ENCODE measurements at regions not wholly inside any gene's neighbourhood (a gene's known extent, or its start where the extent isn't known, plus 50 kb on each side); places are given as distances from the start of the nearest gene placed in this dataset.
"Not testable (repeated sequence)": the region's sequence is repeated elsewhere in the genome, so short reads cannot be mapped to it uniquely, and the experiment has no call there.

DNA sequence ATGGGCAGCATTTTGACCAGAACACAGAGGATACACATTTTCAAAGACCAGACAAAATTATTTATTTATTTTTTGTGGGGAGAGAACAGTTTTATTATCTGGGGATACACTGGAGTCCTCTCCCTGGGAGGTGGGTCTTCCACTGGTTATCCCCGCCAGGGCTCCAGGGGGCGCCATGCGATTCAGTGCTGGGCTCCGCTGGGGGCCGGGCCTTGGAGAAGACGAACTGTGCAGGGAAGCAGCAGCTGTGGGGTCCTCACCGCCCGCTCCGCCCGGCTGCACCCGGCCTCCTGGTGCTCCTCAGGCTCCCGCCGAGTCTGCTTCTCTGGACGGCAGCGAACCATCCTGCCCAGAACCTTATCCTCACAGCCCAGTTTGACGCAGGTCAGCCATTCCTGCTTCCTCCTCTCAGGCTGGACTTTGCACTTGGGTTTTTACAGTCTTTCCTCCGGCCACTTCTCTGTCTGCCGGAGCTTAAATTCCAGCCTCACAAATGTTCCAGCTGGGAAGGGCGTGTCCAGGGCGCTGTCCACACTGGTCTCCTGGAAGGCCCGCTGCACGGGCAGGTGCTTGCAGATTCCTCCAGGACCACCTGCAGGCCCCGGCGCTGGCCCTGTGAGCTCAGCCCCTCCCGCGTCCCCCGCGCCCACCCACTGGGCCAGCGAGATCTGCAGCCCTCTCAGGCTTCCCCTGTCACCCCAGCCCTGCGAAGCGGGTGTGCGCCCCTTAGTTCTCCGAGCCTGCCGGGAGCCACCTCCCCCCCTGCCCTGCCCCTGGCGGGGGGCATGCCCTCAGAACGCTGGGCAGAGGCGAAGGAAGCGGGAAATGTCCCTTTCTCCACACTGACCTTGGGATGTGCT is 1830.0 kb upstream of the DEFB115 start:
- no peak for DNase-seq

DNA sequence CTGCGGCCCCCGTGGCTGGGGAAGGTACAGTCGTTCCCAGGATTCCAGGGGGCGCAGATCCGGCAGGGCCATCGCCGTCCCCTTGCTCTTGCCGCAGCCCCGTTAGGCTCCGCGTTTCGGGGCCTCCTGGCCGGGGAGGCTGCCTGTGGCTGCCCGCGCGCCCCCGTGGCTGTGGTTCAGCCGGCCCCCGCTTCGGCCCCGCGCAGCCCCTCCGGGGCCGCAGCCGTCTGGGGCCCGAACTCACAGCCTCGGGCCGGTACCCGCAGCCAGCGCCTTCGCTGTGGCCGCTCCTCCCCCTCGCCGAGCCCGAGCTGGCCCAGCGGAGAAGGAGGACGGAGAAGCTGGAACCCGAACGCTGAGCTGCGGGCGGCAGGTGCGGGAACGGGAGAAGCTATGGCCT is 1826.9 kb upstream of the DEFB115 start:
- DNase-seq: no peak

DNA sequence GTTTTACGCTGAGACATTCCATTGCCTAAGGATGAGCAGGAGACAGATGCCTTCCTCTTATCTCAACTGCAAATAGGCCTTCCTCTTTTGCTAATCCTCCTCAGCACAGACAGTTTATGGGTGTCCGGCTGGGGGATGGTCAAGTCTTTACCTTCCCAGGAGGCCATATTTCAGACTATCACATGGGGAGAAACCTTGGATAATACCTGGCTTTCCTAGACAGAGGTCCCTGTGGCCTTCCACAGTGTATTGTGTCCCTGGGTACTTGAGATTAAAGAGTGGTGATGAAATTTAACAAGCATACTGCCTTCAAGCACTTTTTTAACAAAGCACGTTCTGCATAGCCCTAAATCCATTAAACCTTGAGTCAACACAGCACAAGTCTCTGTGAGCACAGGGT is 1816.7 kb upstream of the DEFB115 start:
- DNase-seq: peak; percentile 78

DNA sequence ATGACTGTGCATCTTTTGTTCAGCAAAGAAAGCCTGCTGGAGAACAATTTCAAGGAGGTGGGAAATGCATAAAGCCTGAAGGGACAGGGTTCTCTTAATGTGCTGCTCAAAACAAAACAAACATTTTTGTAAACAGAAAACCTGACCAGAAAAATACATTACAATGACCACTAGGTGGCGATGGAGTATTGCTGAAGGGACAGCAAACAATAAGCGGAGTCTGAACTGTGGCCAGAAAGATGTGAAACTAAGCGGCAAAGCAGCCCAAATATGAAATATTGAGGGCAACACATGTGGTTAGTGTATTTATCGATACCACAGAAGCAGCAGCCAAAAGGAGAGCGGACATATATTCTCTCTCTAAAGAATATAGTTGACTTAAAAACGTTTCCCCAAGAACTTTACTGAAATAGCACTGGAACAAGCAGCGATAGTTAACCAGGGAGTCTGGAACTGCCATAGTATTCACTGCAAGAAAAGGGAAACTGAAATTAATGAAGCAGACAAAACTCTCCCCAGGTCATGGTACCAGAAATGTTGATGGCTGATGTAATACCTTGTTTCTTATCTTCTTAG is 1814.2 kb upstream of the DEFB115 start:
- peak; percentile 84 for DNase-seq

DNA sequence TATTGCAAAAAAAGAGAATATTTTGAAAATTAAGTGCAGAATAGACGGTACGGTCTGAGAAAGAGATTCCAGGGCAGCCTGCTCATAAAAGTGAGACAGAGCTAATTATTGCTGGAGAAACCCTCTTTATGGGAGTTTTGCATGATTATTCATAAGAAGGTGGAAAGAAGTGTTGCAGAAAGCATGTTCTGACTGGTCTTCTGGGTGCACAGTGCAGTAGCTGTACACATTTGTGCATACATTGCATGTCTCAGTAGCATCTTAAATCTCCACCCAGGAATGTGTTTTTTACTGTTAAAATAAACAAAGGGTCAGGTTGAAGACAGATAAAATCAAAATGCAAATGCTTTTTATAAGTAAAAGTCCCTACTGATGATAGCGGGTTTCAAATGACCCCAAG is 1813.6 kb upstream of the DEFB115 start:
- peak; percentile 42 for DNase-seq

DNA sequence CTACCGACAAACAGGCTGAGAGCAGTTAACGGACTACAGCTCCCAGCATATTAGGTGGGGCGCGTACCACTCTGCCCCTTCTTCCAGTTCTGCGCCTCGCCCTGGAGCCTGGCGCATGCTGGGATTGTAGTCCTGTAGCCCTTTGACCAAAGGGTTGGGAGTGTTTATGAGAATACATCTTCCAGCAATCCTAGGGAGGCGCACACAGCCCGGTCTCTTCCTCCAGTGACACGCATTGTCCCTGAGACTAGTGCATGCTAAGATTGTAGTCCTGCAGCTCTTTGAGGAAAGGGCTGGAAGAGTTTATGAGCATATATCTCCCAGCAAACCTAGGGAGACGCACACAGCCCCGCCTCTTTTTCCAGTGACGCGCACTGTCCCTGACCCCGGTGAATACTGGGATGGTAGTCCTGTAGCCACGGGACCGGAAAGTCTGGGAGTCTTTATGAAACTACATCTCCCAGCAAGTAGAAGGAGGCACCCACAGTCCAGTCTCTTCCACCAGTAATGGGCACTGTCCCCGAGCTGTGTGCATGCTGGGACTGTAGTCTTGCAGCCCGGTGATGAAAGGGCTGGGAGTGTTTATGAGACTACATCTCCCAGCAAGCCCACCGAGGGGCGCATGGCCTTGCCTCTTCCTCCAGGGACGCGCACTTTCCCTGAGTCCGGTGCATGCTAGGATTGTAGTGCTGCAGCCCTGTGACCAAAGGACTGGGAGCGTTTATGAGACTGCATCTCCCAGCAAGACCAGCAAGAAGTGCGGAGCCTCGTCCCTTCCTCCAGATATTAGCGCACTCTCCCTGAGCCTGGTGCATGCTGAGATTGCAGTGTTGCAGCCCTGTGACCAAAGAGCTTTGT is 1812.2 kb upstream of the DEFB115 start:
- peak; percentile 76 for DNase-seq

DNA sequence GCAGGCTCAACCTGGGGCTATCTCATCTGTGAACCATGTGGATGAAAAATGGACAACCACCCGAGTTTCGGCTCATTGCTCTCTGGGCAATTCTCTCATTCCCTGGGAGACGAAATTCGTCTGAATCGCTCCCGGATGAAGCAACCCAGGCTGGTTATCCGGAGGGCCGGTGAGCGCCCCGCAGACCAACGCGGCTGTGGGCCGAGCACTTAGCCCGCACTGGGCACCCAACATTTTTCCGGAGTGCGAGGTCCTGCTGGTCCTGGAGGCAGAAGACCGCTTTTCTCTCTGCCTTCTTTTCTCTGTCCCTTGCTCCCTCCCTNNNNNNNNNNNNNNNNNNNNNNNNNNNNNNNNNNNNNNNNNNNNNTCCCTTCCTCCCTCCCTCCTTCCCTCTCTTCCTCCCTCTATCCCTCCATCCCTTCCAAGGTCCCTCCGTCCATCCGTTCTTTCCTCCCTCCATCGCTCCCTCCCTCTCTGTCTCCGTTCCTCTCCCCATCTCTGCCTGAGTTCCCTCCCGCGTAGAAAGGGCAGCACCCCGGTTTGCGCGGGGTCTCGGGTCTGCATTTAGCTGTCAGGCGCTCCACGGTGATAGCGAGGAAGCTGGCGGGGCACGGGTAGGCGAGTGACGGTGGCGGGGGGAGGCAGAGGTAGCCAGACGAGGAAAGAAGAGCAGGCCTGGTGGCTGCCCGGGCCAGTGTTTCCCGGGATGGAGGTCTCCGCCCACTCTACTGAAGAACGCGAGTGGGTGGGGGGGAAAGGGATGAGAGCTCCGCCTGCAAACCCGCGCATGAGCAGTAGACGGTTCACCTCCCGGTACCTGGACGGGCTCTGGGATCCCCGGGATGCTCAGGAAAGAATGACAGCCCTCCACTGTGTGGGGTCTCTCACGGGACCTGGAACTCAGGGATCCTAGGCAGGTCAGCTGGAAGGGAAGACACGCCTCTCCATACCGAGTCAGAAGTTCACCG is 1809.7 kb upstream of the DEFB115 start:
- not testable (repeated sequence) for DNase-seq

DNA sequence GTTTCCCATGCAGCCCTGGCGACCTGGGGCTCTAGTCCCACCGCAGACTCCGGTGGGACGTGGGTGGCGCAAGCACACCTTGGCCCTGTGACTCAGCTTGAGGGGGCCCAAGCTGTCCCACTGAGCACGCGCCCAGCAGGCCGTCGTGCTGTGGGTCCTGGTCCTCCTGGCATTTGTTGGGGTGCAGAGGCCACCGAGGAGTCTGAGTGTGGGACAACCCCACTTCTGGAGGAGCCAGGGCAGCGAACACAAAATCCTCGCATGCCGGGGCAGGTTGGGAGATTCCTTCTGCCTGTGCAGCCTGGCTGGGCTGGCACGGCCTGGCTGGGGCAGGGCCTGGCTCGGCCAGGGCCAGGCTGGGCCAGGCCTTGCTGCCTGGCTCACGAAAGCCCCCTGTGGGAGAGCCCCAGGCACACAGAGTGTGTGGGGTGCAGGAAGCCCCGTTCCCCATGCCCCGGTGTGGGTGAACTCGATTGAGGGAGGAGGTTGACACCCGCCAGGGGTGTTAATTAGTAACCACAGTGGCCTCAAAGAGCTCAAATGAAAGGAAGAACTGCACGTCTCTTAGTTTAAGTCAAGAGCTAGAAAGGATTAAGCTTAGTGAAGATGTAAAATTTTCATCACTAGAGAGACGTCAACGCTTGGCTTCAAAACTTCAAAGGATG is 1808.5 kb upstream of the DEFB115 start:
- DNase-seq: no peak

DNA sequence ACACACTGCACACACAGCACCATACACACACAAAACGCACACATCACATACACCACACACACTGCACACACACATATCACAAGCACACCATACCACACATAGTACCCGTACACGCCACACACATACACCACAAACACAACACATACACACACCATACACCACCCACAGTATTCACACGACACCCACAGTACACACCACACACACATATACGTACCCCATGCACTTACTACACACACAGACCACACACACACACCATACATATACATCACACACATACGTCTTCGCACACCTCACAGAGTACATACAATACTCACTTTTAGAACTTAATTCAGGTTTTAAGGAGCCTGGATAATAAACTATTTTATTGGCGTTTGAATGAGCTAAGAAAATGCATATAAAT is 1805.3 kb upstream of the DEFB115 start:
- no peak for DNase-seq

DNA sequence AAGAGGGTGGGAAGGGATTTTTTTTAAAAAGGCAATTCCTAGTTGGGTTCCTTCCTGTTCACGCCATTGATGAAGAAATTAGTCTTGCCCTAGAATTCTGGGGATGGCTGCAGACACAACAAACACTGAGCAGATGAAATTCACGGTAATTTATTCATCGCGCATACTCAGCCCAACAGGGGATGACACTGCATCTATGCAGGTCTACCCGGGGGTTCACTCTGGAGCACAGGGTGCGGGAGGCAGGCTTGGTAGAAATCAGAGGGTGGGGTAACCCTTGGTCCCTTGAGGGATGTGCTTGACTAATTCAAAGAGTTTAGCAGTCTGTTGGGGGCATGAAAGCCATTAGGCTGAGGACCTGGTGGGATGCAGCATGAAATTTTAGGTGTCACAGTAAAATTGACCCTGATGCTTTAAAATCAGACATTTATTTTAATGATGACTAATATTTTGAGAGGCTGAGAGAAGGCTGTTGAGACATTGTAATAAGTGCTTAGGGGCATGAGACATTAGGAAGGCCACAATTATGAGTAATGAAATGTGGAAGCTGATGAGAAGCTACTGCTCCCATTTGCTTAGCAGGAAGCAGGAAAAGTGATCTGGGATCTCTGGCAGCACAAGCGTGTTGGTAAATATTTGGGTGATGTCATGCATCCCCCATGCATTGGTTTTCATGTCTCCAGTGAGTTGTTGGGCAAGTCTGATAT is 1800.3 kb upstream of the DEFB115 start:
- not testable (repeated sequence) for DNase-seq

DNA sequence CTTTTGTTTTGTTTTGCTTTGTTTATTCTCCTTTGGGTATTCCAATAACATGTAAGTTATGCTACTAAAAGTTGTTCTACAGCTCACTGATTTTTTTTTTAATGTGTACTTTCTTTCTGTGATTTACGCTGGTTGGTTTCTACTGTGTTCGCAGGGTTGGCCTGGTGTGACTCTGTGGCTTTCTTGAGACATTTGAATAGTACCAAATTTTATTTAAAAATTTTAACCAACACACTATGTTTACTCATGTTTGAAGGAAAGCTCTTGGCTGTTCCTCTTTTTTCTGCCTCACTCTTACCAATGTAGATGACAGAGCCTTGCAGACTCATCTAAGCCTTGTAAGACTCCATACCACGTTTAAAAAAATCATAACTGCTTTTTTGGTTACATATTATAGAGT is 1784.9 kb upstream of the DEFB115 start:
- no peak for DNase-seq

DNA sequence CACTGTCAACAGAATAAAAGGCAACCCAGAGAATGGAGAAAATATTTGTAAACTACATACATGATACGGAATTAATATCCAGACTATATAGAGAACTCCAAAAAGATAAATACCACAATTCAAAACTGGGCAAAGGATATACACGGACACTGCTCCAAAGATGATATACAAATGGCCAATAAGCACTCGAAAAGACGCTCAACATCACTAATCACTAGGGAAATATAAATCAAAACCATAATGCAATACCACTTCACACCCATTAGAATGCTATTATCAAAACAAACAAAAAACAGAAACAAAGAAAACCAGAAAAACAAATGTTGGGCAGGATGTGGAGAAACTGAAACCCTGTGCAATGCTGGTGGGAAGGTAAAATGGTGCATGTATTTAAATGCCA is 1764.6 kb upstream of the DEFB115 start:
- DNase-seq: peak; percentile 10

DNA sequence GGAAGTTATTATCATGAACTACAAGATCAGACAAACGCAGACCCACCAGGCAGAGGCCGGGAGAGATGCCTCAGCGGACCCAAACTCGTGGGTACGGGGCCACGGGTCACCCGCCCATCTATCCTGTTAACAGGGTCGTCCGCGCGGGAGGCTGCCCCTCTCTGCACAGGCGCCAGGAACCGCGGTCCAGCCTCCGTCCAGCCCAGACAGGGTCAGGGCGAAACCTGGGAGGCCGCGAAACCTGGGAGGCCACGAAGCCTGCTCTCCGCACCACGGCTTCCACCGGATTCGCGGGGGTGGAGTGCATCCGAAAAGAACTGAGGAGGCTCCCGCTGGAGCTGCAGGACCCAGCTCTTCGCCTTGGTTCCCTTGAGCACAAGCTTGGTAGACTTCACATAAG is 1760.7 kb upstream of the DEFB115 start:
- not testable (repeated sequence) for DNase-seq

DNA sequence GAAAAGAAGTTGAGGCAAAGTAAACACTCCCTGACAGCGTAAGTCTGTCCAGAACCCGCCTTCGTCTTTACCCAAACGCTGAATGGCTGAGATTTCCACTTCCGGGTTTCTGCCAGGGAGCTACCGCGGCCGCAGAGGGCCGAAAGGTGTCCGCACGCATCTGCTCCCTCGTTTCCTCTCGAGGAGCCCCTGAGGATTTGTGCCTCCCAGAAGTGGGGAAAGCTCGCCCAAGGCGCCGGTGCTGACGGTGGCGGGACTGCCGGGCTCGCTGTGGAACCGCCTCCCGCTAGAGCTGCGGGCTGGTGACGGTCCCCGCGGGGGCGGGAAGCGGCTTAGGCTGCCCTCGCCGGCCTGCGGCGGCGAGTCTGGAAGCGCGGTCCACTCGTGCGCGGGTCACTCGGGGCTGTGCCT is 1760.2 kb upstream of the DEFB115 start:
- no peak for DNase-seq

DNA sequence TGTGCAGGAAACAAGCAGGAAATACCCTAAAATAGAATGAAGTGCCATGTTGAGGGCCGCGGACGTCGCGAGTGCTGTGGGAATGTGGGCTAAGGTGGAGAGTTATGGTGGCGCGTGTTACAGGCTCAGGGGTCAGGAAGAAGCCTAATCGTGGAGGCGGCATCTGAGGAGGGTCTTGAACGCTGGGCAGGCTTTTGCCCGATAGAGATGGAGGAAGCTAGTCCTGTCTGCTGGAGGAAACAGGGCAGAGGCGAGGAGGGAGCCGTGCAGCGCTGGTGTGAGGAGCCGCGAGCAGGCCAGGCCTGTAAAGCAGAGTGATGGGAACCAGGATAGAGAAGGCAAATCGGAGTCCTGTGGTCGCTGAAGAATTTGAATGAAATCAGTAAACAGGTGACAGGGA is 1759.8 kb upstream of the DEFB115 start:
- DNase-seq: not testable (repeated sequence)

DNA sequence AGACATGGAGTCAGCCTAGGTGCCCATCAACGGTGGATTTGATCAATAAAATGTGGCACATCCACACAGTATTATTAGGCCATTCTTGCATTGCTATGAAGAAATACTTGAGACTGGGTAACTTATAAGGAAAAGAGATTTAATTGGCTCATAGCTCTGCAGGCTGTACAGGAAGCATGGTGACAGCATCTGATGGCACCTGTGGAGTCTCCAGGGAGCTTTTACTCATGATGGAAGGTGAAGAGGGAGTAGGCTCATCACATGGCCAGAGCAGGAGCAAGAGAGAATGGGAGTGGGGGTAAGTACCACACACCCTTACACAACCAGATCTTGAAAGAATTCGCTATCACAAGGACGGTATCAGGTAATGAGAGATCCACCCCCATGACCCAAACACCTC is 1756.7 kb upstream of the DEFB115 start:
- DNase-seq: not testable (repeated sequence)

DNA sequence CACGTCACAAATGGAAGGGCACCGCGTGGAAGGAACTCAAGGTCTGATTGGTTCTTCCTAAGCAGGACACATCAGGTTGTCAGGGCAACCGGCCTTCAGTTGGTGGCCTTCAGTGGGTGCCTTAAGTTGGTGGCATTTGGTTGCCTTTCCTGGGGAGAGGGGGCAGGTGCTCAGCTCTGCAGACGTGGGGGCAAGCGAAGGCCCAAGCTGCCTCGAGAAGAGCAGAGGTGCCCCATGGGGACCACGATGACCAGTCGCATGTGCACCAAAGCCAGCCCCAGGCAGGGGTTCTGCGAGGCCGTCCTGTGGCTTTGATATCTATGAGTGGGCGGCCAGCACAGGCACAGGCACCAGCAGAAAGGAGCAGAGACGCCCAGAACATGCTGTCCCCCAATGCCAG is 1742.8 kb upstream of the DEFB115 start:
- DNase-seq: not testable (repeated sequence)

DNA sequence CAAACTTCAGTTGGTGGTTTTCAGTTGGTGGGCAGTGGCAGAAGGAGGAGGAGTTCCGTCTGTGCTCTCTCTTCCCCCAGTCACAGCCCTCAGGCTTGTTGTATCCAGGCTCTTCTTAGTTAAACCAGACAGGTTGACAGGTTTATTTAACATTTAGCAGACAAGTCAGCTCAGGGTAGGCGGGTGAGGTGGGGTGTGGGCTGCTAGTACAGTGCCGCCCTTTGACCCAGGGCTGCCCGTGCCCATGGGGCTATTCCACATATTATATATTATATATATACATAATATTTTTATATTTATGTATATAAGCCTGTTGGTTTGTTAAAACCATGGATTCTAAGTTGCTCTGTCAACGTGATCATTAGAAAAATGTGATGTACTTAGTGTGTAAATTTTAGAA is 1740.6 kb upstream of the DEFB115 start:
- DNase-seq: peak; percentile 25

DNA sequence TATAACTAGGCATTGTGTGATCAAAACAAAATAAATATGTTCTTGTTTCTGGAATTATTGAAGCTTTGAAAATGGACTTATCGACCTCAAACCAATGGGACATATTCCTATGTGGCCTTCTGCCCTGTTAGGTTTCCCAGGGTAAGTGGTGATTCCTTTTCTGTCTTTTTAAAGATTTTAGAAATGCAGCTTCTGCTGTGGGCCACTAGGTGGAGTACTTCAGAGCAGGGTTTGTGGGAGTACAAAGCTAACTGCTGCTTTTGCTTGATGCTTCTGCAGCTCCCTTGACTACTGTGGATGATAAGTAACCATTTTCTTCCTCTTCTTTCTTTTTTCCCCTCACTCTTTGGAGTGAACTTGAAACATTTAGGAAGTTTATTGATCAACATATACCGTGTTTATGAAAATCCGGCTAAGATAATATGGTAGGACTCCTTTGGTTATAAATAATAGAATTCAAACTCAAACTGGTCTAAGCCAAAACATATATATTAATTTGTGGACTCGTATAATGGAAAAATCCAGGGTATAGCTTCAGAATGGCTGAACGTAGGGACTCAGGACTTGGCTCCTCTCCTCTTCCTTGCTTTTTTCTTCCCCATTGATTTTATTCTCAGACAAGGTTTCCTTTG is 1737.7 kb upstream of the DEFB115 start:
- DNase-seq: peak; percentile 80

DNA sequence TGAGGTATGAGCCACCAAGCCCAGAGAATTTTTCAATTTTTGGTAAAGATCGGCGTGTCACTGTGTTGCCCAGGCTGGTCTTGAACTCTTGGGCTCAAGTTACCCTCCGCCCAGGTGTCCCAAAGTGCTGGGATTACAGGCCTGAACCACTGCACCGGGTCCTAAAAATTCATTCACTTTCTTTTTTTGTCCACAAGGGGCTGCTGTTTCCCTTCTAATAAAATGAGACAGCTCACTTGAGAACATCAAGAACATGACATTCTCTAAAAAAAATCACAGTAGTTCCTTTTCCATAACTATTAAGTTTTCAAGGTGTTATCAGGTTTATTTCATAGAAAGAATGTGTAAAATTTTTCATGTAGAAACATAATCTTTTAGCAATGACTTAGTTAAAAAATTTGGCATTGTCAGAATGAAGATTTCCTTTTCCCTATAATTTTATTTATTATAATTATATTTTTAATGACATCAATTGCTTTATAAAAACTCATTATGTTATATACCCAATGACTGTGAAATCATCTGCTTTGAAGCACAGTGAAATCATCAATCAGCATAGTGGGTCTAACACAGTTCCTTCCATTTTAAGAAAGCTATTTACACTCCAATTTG is 1723.8 kb upstream of the DEFB115 start:
- peak; percentile 75 for DNase-seq

Data from OCI-M1 (cell line).